ENCODE measurements at regions not wholly inside any gene's neighbourhood (a gene's known extent, or its start where the extent isn't known, plus 50 kb on each side); places are given as distances from the start of the nearest gene placed in this dataset.
"Not testable (repeated sequence)": the region's sequence is repeated elsewhere in the genome, so short reads cannot be mapped to it uniquely, and the experiment has no call there.

GRCh38 chr13:74560325-74560724 is 426.1 kb upstream of the KLF12 start:
- no peak for DNase-seq

- DNase-seq, result no peak
Measured at GRCh38 chr13:74557870-74558269, 423.7 kb upstream of the KLF12 start.

- DNase-seq, result no peak
Measured at GRCh38 chr13:74555651-74556420, 421.6 kb upstream of the KLF12 start.

- no peak for DNase-seq
Measured at GRCh38 chr13:74555276-74555625, 421.0 kb upstream of the KLF12 start.

- no peak for DNase-seq
Measured at GRCh38 chr13:74554569-74555275, 420.5 kb upstream of the KLF12 start.

GRCh38 chr13:74550039-74550438 is 415.8 kb upstream of the KLF12 start:
- no peak for DNase-seq

GRCh38 chr13:74536649-74537048 is 402.4 kb upstream of the KLF12 start:
- not testable (repeated sequence) for DNase-seq

- DNase-seq, result no peak
Measured at GRCh38 chr13:74533226-74533625, 399.0 kb upstream of the KLF12 start.

GRCh38 chr13:74530011-74530410 is 395.8 kb upstream of the KLF12 start:
- no peak for DNase-seq

GRCh38 chr13:74528734-74529513 is 394.7 kb upstream of the KLF12 start:
- DNase-seq, result no peak

GRCh38 chr13:74523057-74523456 is 388.9 kb upstream of the KLF12 start:
- no peak for DNase-seq

GRCh38 chr13:74511523-74511922 is 377.3 kb upstream of the KLF12 start:
- DNase-seq, result no peak

GRCh38 chr13:74487091-74487722 is 353.0 kb upstream of the KLF12 start:
- no peak for DNase-seq

GRCh38 chr13:74485757-74486156 is 351.6 kb upstream of the KLF12 start:
- DNase-seq, result no peak

GRCh38 chr13:74479124-74479523 is 344.9 kb upstream of the KLF12 start:
- DNase-seq, result no peak

GRCh38 chr13:74476788-74477187 is 342.6 kb upstream of the KLF12 start:
- no peak for DNase-seq

- no peak for DNase-seq
Measured at GRCh38 chr13:74476365-74476764, 342.2 kb upstream of the KLF12 start.

GRCh38 chr13:74466864-74467263 is 332.7 kb upstream of the KLF12 start:
- no peak for DNase-seq

GRCh38 chr13:74466020-74466419 is 331.8 kb upstream of the KLF12 start:
- DNase-seq, result no peak

GRCh38 chr13:74465271-74465670 is 331.1 kb upstream of the KLF12 start:
- no peak for DNase-seq

- no peak for DNase-seq
Measured at GRCh38 chr13:74464670-74465069, 330.5 kb upstream of the KLF12 start.

- DNase-seq, result no peak
Measured at GRCh38 chr13:74461011-74461410, 326.8 kb upstream of the KLF12 start.

GRCh38 chr13:74452881-74453280 is 318.7 kb upstream of the KLF12 start:
- DNase-seq, result no peak
